ENCODE measurements at regions not wholly inside any gene's neighbourhood (a gene's known extent, or its start where the extent isn't known, plus 50 kb on each side); places are given as distances from the start of the nearest gene placed in this dataset.

GRCh38 chr5:143586781-143587362 is 183.4 kb upstream of the NR3C1 start:
- no peak for DNase-seq (ENCODE audit: low read depth)

GRCh38 chr5:143585970-143586369 is 182.5 kb upstream of the NR3C1 start:
- DNase-seq (ENCODE audit: low read depth), result no peak

DNA sequence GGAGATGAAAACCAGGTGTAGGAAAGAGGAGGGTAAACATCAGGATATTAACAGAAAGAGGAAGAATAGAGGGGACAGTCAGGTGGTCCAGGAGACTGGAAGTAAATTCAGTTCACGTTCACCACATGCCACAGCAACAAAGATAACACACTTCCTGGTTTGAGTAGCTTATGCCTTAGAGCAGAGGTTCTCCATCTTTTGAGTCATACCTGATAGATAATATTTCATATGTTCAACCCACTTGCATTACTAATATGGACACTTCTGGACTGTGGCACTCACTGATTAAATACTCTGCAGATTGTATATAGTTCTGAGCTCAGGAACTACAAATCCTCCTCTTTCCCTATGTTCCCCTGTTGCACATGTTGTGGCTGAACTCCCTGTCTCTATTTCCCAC is 179.9 kb upstream of the NR3C1 start:
- no peak for DNase-seq (ENCODE audit: low read depth)

- DNase-seq (ENCODE audit: low read depth), result no peak
Observed at GRCh38 chr5:143582869-143583268, 179.4 kb upstream of the NR3C1 start.

DNA sequence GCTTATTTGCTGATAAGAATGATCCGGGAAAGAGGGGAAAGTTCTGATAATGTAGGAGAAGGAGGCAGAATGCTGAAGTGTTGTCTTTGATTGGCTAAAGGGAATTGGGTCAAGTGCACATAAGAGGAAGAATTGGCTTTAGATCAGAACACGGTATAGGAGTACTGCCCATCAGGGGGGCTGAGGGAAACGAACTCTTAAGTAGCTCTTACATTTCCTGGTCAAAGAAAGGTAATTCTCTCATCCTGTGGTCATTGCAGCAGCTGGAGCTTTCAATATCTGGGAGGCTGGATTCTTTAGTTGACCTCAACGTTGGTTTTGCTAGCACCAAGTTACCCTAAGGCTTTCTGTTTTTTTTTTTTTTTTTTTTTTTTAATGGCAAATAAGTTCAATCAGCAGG is 178.7 kb upstream of the NR3C1 start:
- no peak for DNase-seq (ENCODE audit: low read depth)

GRCh38 chr5:143581649-143582048 is 178.2 kb upstream of the NR3C1 start:
- DNase-seq (ENCODE audit: low read depth), result no peak

GRCh38 chr5:143581147-143581546 is 177.7 kb upstream of the NR3C1 start:
- DNase-seq (ENCODE audit: low read depth), result no peak

DNA sequence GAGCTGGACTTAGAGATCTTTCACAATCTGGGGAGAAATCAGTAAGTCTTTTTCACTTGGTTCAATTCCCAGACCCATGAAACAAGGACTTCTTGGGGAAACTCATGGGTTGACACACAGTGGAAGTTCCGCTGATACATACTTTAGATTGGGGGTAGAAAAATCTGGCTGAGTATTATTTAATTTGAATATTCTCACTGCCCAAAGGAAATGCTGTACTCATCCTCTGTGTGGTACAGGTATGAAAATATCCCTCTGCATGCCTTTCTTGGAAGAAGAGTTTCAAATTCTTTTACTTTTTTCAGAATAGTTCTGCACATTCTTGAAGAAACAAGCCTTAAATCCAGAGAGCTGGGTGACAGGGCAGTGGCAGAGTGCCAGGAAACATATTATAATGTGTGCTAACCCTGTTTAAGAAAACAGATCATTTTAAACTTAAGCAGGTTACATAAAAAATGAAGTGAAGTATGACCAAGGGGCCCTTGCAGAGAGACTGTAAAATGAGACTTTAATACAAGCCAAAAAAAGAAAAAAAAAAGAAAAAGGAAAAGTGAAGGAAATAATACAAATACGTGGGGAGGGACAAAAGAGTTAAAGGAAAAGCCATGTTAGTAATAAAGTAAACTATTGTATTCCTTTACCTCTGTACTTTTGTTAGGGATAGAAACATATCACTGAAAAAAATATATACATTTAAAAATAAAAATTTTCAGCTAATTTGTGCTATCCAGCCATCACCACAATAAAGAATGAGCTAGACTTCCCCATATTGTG is 173.4 kb upstream of the NR3C1 start:
- peak; percentile 45 for DNase-seq (ENCODE audit: low read depth)

DNA sequence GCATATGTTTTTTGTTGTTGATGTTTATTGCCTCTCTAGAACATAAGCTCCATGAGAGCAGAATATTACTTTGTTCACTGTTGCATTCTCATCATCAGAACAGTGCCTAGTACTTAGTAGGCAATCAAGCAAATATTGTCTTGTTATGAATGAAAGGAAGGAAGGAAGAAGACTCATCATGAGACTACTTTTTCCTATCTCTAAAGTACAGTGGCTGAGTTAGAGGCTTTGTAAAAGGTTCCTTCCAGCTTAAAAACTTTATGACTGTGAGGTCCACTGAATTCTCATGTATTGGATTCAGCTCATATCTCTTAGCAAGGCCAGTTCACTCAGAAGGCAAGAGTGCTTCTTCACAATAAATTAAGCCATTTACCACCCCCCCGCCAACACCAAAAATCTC is 171.8 kb upstream of the NR3C1 start:
- no peak for DNase-seq (ENCODE audit: low read depth)

DNA sequence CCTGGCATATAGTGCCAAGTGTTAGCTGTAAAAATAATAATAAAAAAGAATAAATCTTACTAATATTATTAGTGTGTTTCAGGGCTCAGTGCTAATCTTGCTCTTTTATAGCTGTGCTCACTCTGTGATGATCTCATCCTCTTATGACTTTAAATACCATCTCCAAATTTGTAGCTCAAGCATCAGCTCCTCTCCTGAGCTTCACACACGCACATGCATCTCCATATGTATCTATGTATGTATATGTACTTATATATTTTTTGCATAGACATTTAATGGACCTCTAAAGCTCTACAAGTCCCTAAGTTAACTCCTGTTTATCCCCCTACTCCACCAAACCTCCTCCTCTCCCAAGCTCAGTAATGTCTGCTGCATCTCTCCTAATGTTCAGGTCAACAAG is 170.8 kb upstream of the NR3C1 start:
- DNase-seq (ENCODE audit: low read depth), result no peak

GRCh38 chr5:143573568-143574170 is 170.2 kb upstream of the NR3C1 start:
- DNase-seq (ENCODE audit: low read depth), result no peak

DNA sequence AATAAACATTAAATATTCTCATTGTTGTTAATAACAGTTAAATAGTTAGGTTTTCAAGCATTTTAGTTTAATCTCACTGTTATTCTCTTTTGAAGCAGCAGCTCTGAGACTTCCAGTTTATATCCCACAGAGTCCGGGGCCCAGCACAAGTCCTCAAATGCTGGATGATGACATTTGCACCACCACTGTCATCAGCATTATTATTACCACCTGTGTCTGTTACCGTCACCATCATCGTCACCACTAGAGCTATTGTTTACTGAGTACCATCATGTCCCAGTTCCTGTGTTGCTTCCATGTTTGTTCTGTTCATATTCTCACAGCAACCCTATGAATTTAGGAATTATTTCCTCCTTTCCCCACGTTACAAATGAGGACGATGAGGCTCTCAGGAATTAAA is 169.2 kb upstream of the NR3C1 start:
- DNase-seq (ENCODE audit: low read depth), result no peak

- DNase-seq (ENCODE audit: low read depth), result no peak
Observed at GRCh38 chr5:143571642-143572624, 168.4 kb upstream of the NR3C1 start.

- DNase-seq (ENCODE audit: low read depth), result no peak
Observed at GRCh38 chr5:143570989-143571388, 167.5 kb upstream of the NR3C1 start.

GRCh38 chr5:143569722-143570567 is 166.5 kb upstream of the NR3C1 start:
- DNase-seq (ENCODE audit: low read depth), result no peak

GRCh38 chr5:143569213-143569701 is 165.8 kb upstream of the NR3C1 start:
- no peak for DNase-seq (ENCODE audit: low read depth)

- DNase-seq (ENCODE audit: low read depth), result no peak
Observed at GRCh38 chr5:143567583-143568504, 164.4 kb upstream of the NR3C1 start.

- DNase-seq (ENCODE audit: low read depth), result no peak
Observed at GRCh38 chr5:143566139-143566538, 162.7 kb upstream of the NR3C1 start.

GRCh38 chr5:143564417-143564816 is 160.9 kb upstream of the NR3C1 start:
- DNase-seq (ENCODE audit: low read depth), result no peak

- DNase-seq (ENCODE audit: low read depth), result no peak
Observed at GRCh38 chr5:143562935-143563334, 159.4 kb upstream of the NR3C1 start.

All from HS-27A (cell line).